Astrocyte (in vitro differentiated cells and primary cell): ENCODE measurements at regions not wholly inside any gene's neighbourhood (a gene's known extent, or its start where the extent isn't known, plus 50 kb on each side); places are given as distances from the start of the nearest gene placed in this dataset.
"Not testable (repeated sequence)": the region's sequence is repeated elsewhere in the genome, so short reads cannot be mapped to it uniquely, and the experiment has no call there.

Source experiments
- CTCF ChIP-seq: IDR thresholded peaks from 2 replicates; pipeline ENCODE4 v1.5.1; 2011; ENCODE audit warnings: low read depth, mild to moderate bottlenecking, inconsistent platforms, low read length, moderate library complexity; ENCODE audit not compliant: insufficient read depth
- EZH2 ChIP-seq: IDR thresholded peaks from 2 replicates; pipeline ENCODE4 v1.6.1; 2012; ENCODE audit warnings: mild to moderate bottlenecking, low read length, inconsistent platforms; ENCODE audit not compliant: insufficient read depth

- TF ChIP-seq CTCF, EZH2: not testable (repeated sequence)
Observed at GRCh38 chr1:223899775-223900174, 54.0 kb upstream of the TP53BP2 start.
